Fibroblast of skin of left biceps (primary cell): ENCODE measurements at regions not wholly inside any gene's neighbourhood (a gene's known extent, or its start where the extent isn't known, plus 50 kb on each side); places are given as distances from the start of the nearest gene placed in this dataset.
A peak's percentile ranks its signal among the peaks of the same experiment; 100 is the strongest.

Experiments used
- DNase-seq, 2 experiments: peaks; one replicate each; pipeline ENCODE4 v3.0.0-alpha.2; 2013; ENCODE audit warnings: low read depth in 2 of 2

- DNase-seq: no peak
Measured at GRCh38 chr15:77557564-77557963, 75.1 kb downstream of the LINGO1 start.

- no peak for DNase-seq
Measured at GRCh38 chr15:77557144-77557543, 75.6 kb downstream of the LINGO1 start.

DNA sequence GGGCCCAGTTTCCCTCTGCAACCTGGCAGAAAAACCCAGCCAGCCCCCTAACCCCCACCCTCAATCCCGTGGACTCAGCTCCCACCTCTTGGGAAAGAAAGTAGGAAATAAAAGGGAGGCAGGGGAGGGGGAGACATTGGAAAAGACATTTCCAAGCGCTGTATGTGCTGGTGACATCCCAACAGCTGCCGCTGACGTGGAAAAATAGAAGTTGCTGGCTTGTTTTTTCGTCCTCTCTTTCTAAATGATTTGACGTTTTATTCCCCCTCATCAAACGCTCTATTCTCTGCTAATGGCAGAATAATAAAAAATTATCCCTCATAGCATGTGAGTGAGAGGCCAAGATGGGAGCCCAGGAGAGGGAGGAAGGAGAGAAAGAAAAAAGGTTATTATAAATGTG, 76.1 kb downstream of the LINGO1 start:
- no peak for DNase-seq

DNA sequence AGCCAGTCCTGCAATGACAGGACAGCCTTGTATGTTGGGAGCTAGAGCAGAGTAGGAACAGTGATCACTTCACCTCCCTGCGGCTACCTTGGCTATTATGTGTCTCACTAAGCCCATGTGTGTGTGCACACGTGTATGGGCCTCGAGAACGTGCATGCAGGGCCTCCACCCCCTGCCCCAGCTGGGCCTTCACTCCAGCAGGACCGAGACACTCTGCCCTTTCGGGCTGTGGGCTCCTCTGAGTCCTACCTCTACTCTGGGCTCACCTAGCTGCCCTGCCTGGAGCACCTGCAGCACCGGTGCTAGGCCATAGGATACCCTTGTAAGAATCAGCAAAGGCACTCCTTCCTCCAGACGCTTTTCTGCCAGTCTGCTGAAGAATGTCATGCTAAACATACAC, 77.5 kb downstream of the LINGO1 start:
- no peak for DNase-seq

- no peak for DNase-seq
Measured at GRCh38 chr15:77554306-77555080, 78.2 kb downstream of the LINGO1 start.

DNA sequence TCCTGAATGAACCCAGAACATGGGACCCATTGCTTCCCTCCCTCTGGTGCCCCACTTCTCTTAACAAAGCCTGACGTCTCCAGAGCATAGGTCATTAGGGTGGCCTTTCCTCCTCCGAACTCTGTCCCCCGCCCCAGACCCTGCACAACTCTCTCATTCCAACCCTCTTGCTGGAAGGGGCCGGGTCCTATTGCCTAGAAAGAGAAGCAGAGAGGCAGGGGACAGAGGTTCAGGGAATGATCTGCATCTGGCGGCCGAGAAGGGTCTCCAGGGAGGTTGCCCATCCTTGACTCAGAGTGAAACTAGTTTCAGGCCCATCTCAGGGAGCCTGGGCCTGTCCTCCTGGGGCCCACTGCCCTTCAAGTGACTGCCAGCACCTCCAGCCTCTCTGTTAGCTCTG, 79.0 kb downstream of the LINGO1 start:
- DNase-seq: no peak

GRCh38 chr15:77553257-77553656, 79.5 kb downstream of the LINGO1 start:
- no peak for DNase-seq

DNA sequence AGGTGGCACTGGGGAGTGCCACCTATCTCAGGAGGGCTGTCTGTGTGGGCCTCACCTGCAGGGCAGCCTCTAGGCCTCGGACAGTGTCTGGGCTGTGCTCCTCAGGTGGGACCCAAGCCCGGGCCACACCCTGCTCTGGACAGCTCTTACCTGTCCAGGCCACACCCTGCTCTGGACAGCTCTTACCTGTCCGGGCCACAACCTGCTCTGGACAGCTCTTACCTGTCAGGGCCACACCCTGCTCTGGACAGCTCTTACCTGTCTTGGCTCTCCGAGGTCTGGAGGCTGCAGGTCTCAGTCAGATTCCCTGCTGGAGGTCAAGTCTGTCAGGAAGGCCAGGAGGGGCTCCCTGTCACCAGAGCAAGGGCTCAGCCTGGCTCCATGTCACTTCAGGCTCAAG, 80.6 kb downstream of the LINGO1 start:
- no peak for DNase-seq

- DNase-seq: no peak
Measured at GRCh38 chr15:77550301-77551251, 82.1 kb downstream of the LINGO1 start.

GRCh38 chr15:77549576-77550288, 83.0 kb downstream of the LINGO1 start:
- DNase-seq: no peak

DNA sequence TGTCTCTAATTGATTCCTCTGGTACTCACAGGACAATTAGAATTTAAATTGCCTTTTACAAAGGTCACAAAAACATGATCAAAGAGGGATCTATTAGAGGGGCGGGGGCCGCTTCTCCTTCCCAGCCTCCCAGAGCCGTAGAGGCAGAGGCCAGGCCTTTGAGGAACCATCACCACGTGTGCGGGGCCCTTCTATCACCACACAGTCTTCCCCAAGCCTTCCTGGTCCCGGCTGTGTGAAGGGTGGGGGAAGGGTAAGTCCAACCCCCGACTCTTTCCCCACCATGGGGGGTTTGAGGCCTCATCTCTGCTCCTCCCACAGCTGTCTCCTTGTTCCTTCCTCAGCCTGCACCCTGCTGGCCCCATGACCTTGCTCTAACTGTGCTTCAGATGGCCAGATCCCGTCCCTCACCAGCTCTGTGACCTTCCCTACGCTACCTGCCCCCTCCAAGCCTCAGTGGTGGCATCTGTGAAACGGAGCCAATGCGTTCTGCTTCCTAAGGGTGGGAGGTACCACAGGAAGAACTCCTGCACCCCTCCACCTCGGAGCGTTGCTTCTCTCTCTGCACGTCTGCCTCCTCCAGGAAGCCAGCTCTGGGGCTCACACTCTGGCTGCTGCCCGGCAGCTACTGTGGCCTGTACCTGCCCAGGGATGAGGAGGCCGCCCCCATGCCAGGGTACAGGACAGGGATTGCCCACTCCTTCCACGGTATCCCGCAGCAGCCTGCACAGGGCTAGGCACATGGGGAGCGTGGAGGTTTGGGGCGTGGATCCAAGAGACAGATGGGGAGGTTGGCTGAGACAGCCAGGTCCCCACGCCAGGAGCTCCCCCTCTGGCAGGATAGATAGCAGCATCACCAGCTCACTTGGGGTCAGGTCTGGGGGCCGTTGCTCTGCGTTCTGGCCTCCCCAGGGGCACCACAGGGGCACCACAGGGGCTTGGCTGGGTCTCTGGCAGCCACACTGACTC, 83.8 kb downstream of the LINGO1 start:
- DNase-seq: no peak

DNA sequence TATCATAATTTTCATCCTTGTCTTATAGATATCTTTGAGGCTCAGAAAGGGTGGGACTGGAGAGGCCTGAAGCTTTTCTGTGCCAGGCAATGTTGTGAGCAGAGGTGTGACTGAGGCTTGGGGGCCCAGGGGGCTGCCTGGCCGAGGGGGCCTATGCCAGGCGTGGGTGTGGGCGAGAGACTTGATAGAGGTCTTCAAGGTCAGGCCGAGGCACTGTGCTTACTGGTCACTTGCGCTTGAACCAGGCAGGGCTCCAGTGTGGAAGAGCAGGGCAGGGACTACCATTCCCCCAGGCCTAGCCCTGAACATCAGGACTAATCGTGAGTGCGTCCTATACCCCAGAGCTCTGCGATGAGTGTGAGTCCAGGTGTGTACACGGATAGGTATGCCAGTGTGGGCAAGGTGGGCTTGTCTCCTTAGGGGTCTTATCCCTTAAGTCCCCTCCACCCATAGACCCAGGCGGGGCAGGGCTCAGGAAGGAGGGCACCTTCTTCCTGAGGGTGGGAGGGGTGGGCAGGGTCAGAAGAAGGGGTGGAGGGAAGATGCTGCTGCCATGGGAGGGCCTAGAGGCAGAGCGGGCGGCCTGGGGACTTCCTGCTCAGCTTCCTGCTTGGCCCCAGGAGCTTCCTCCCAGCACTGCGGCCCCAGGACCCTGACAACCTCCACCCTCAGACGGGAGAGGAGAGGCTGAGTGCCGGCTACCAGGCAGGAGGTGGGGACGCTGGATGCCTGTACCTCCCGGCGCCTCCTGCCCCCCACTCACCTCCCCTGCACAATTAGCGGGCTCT, 84.7 kb downstream of the LINGO1 start:
- DNase-seq: no peak

DNA sequence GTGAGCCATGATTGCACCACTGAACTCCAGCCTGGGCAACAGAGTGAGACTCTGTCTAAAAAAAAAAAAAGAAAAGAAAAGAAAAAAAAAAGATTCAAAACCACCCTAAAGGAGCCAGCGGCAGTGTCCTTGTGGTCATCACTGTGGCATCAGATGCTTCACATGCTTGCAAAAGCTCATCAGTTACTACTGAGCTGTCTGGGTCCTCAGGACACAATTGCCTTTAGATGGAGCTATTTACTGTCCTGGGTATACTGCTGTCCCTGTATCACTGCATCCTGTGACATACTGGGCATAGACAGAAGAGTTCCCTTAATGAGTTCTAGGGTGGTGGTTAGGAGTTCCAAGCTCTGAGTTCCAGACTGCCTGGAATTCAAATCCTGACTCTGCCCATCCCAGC, 85.8 kb downstream of the LINGO1 start:
- no peak for DNase-seq

- DNase-seq: peak; percentile 33 to 37
Measured at GRCh38 chr15:77546050-77546501, 86.6 kb downstream of the LINGO1 start.

- no peak for DNase-seq
Measured at GRCh38 chr15:77545058-77545457, 87.7 kb downstream of the LINGO1 start.

DNA sequence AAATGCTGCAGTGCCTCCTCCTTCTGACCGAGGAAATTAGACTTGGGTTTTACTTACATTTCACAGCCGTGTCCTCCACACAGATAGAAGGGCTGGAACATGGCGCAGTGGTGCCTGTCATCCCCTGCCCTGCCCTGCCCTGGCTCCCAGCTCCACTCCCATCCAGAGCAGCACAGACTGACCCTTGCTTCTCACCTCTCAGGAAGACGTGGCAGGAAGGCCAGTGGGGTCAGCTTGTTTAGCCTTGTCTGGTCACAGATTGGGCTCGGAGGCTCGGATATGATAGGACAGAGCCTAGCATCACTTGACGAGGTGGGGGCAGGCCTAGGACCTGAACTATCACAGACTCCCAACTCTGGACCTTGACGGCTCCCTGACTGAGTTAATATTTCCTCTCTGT, 88.5 kb downstream of the LINGO1 start:
- DNase-seq: no peak

GRCh38 chr15:77543159-77543882, 89.4 kb downstream of the LINGO1 start:
- peak; percentile 51 to 53 for DNase-seq

- no peak for DNase-seq
Measured at GRCh38 chr15:77542491-77543001, 90.2 kb downstream of the LINGO1 start.
